DND-41 (cell line): ENCODE measurements at regions not wholly inside any gene's neighbourhood (a gene's known extent, or its start where the extent isn't known, plus 50 kb on each side); places are given as distances from the start of the nearest gene placed in this dataset.

ENCODE experiments used
- ATAC-seq: fragments of 200-7000 bp; cut with Tn5 transposase; 3 replicates; pipeline ENCODE4 v1.9.1; 2021; ENCODE audit warnings: low read depth; ENCODE audit not compliant: insufficient read depth
- DNase-seq: peaks from one replicate; pipeline ENCODE4 v3.0.0-alpha.2; 2020
- H2AFZ ChIP-seq: 2 replicates; pipeline ENCODE4 v1.6.0; 2012; ENCODE audit warnings: low read depth, low read length
- H3K27ac ChIP-seq: 2 replicates; pipeline ENCODE4 v1.5.1; 2012; ENCODE audit warnings: low read length, inconsistent platforms
- H3K27me3 ChIP-seq: fragments of 200-600 bp; sonication (generic); 2 replicates; pipeline ENCODE4 v1.6.0; 2012; ENCODE audit warnings: low read length, mild to moderate bottlenecking, inconsistent platforms; ENCODE audit not compliant: insufficient read depth, poor library complexity
- H3K36me3 ChIP-seq: 2 replicates; pipeline ENCODE4 v1.5.1; 2012; ENCODE audit warnings: low read length, inconsistent platforms; ENCODE audit not compliant: insufficient read depth
- H3K4me1 ChIP-seq: 2 replicates; pipeline ENCODE4 v1.5.1; 2012; ENCODE audit warnings: mild to moderate bottlenecking, low read length; ENCODE audit not compliant: insufficient read depth
- H3K4me2 ChIP-seq: 2 replicates; pipeline ENCODE4 v1.6.0; 2012; ENCODE audit warnings: mild to moderate bottlenecking, moderate library complexity, low read length, inconsistent platforms; ENCODE audit not compliant: insufficient read depth
- H3K4me3 ChIP-seq, 2 experiments: fragments of 200-600 bp in 1 of 2; shearing (Covaris generic) in 1 of 2; 2 replicates each; pipeline ENCODE4 v1.5.1; 2012 to 2016; ENCODE audit warnings: inconsistent platforms in 2 of 2, low read length in 2 of 2, mild to moderate bottlenecking in 2 of 2, low read depth in 1 of 2, moderate library complexity in 1 of 2
- H3K79me2 ChIP-seq: 2 replicates; pipeline ENCODE4 v1.6.0; 2012; ENCODE audit warnings: low read length, inconsistent platforms; ENCODE audit not compliant: insufficient read depth
- H3K9ac ChIP-seq: 2 replicates; pipeline ENCODE4 v1.6.0; 2012; ENCODE audit warnings: low read depth, mild to moderate bottlenecking, inconsistent platforms, low read length, moderate library complexity
- H3K9me3 ChIP-seq: 2 replicates; pipeline ENCODE4 v1.5.1; 2012; ENCODE audit warnings: low read length, moderate library complexity, mild to moderate bottlenecking, inconsistent platforms; ENCODE audit not compliant: insufficient read depth, severe bottlenecking
- H4K20me1 ChIP-seq: 2 replicates; pipeline ENCODE4 v1.6.0; 2012; ENCODE audit warnings: low read length; ENCODE audit not compliant: insufficient read depth
- EZH2 ChIP-seq: IDR thresholded peaks from 3 replicates; pipeline ENCODE4 v1.6.1; 2012; ENCODE audit warnings: borderline replicate concordance, low read depth, mild to moderate bottlenecking, moderate library complexity, low read length, inconsistent platforms; ENCODE audit not compliant: severe bottlenecking
- TF ChIP-seq, protein P1 (sequence below): IDR thresholded peaks from 2 replicates; pipeline ENCODE4 v1.5.1; 2012; ENCODE audit warnings: borderline replicate concordance, low read length, moderate library complexity, mild to moderate bottlenecking; ENCODE audit not compliant: poor library complexity, severe bottlenecking; ENCODE audit errors: extremely low read depth

DNA sequence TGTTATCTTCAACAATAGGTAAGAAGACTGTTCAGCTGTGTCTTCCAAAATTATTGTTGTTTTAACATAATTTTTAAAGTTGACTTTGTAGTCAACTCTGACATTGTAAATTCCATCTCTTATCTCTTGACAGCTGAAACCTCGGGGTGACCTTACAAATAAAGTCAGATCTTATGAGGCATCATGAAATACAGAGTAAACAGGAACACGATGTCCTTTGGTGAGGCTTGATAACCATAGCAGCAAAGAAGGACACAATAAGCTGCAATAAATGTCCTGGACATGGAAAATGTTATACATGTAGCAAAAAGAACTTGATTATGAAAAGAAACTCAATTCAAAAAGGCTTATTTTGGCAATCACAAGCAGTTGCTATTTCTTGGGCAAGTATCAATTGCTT, 618.9 kb upstream of the SLC39A10 start:
- Histone ChIP-seq H3K27ac (no peak overlapping the region), H3K9me3 (no peaks in the 10 kb centered on the region), H3K4me2 (no peak overlapping the region), H3K36me3 (no peaks in the 10 kb centered on the region), H3K79me2 (no peaks in the 10 kb centered on the region), H4K20me1 (no peaks in the 10 kb centered on the region), H3K9ac (no peak overlapping the region), H3K27me3 (no peaks in the 10 kb centered on the region), H3K4me3 (no peak overlapping the region), H3K4me1 (no peaks in the 10 kb centered on the region), H2AFZ (no peak overlapping the region)
- no peak for TF ChIP-seq EZH2
- TF ChIP-seq, protein P1, sequence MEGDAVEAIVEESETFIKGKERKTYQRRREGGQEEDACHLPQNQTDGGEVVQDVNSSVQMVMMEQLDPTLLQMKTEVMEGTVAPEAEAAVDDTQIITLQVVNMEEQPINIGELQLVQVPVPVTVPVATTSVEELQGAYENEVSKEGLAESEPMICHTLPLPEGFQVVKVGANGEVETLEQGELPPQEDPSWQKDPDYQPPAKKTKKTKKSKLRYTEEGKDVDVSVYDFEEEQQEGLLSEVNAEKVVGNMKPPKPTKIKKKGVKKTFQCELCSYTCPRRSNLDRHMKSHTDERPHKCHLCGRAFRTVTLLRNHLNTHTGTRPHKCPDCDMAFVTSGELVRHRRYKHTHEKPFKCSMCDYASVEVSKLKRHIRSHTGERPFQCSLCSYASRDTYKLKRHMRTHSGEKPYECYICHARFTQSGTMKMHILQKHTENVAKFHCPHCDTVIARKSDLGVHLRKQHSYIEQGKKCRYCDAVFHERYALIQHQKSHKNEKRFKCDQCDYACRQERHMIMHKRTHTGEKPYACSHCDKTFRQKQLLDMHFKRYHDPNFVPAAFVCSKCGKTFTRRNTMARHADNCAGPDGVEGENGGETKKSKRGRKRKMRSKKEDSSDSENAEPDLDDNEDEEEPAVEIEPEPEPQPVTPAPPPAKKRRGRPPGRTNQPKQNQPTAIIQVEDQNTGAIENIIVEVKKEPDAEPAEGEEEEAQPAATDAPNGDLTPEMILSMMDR: no peak
- DNase-seq (no peak), ATAC-seq (no peak)

DNA sequence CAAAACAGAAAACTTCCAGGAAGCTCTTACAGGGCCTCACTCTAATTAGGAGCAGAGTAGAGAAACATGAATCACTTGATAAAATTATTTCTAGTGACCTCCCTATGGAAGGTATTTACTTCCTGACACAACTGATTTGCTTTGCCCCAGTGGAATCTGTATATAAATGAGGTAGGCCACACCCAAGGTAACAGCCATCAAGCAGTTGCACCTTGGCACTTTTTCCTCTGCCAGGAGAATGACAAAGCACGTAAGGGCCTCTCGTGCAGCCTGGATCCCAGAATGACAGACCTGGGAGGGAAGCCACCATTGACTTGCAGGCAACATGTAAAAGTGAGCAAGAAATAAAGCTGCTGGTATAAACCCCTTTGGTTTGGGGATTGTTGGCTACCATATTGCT, 620.0 kb upstream of the SLC39A10 start:
- H3K27me3 ChIP-seq: no peaks in the 10 kb centered on the region
- no peak overlapping the region for H2AFZ ChIP-seq
- H3K79me2 ChIP-seq: no peaks in the 10 kb centered on the region
- H3K4me1 ChIP-seq: no peaks in the 10 kb centered on the region
- TF ChIP-seq, protein P1: no peak
- TF ChIP-seq EZH2: no peak
- no peak overlapping the region for H3K4me3 ChIP-seq
- H3K9ac ChIP-seq: no peak overlapping the region
- no peak for ATAC-seq
- no peak overlapping the region for H3K27ac ChIP-seq
- H3K36me3 ChIP-seq: no peaks in the 10 kb centered on the region
- H3K9me3 ChIP-seq: no peaks in the 10 kb centered on the region
- no peaks in the 10 kb centered on the region for H4K20me1 ChIP-seq
- DNase-seq: no peak
- H3K4me2 ChIP-seq: no peak overlapping the region

DNA sequence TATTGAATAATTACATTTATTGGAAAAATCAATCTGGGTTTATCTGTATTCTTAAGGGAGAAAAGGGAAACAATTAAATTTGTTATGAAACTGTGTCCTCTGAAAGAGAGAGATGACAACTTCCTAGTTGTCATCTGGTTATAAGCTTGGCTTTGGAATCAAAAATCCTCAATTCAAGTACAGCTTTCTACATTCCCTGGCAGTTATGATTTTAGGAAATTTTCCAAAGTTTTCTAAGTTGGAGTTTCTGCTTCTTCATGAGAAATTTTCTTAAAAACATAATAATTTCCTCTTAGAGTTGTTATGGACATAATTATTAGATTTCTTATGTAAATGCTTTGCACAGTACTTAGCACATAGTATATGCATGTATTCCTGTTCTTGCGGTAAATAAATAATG, 625.6 kb upstream of the SLC39A10 start:
- Histone ChIP-seq H3K27ac (no peak overlapping the region), H3K79me2 (no peaks in the 10 kb centered on the region), H3K4me3 (no peak overlapping the region), H3K4me1 (peaks cover 2% of the 10 kb centered on the region), H3K27me3 (no peaks in the 10 kb centered on the region), H3K9ac (no peak overlapping the region), H3K9me3 (no peaks in the 10 kb centered on the region), H3K36me3 (no peaks in the 10 kb centered on the region), H2AFZ (no peak overlapping the region), H3K4me2 (no peak overlapping the region), H4K20me1 (no peaks in the 10 kb centered on the region)
- no peak for TF ChIP-seq EZH2
- TF ChIP-seq, protein P1: no peak
- DNase-seq (no peak), ATAC-seq (no peak)
